Lower leg skin (tissue), 4 donors: ENCODE measurements at regions not wholly inside any gene's neighbourhood (a gene's known extent, or its start where the extent isn't known, plus 50 kb on each side); places are given as distances from the start of the nearest gene placed in this dataset.

Experiments
- DNase-seq, 2 donors: peaks; one replicate each; pipeline ENCODE4 v3.0.0-alpha.2; 2019; ENCODE audit warnings: low spot score in 2 of 2
- H3K4me3 ChIP-seq: fragments of 200-600 bp; sonication (generic); 2 replicates; pipeline ENCODE4 v1.5.1; 2017; ENCODE audit warnings: mild to moderate bottlenecking, low read depth; ENCODE audit not compliant: poor library complexity, severe bottlenecking
- CTCF ChIP-seq, 3 donors: fragments of 450-650 bp; IDR thresholded peaks; one replicate each; pipeline ENCODE4 v1.5.1; 2016; ENCODE audit warnings: antibody characterized with exemption in 3 of 3, mild to moderate bottlenecking in 3 of 3, moderate library complexity in 2 of 3
- POLR2A ChIP-seq, 2 donors: fragments of 450-650 bp; IDR thresholded peaks; one replicate each; pipeline ENCODE4 v1.6.1; 2016 to 2017; ENCODE audit warnings: antibody characterized with exemption in 2 of 2, mild to moderate bottlenecking in 1 of 2, moderate library complexity in 1 of 2
- WGBS, 2 donors: methylation state at CpG; one replicate each; pipeline ENCODE4 v1.1.5; 2018; 5-methylcytosine and 5-hydroxymethylcytosine counted together
- intact Hi-C: fragments of 100-400 bp; cut with DNase I; formaldehyde crosslinking; loops from one replicate; pipeline ENCODE4 v1.15.0; 2023; ENCODE audit warnings: low total_unique reads

GRCh38 chr1:90127288-90127953 lies 132.5 kb downstream of the ZNF326 start:
- no peak overlapping the region for H3K4me3 ChIP-seq
- no peak for TF ChIP-seq POLR2A (IDR thresholded peaks at IDR 0.05)
- no peak for TF ChIP-seq CTCF (IDR thresholded peaks at IDR 0.05)
- intact Hi-C loops = no loop called here
- 38 to 61% methylated on average over 1 of the region's 1 CpG for WGBS, 2 donors
- no peak for DNase-seq

- intact Hi-C loops = no loop called here
- no peak overlapping the region for H3K4me3 ChIP-seq
- no peak for TF ChIP-seq POLR2A (IDR thresholded peaks at IDR 0.05)
- no peak for TF ChIP-seq CTCF (IDR thresholded peaks at IDR 0.05)
- WGBS, 2 donors = 79 to 84% methylated on average over 5 of the region's 5 CpGs
- DNase-seq = no peak
Measured at GRCh38 chr1:90126834-90127233, 131.9 kb downstream of the ZNF326 start.

GRCh38 chr1:90122654-90123340 lies 127.9 kb downstream of the ZNF326 start:
- 53 to 56% methylated on average over 4 of the region's 4 CpGs for WGBS, 2 donors
- DNase-seq = no peak
- TF ChIP-seq CTCF (IDR thresholded peaks at IDR 0.05) = no peak
- no peak for TF ChIP-seq POLR2A (IDR thresholded peaks at IDR 0.05)
- H3K4me3 ChIP-seq = no peak overlapping the region
- intact Hi-C loops = no loop called here

GRCh38 chr1:90114521-90115141 lies 119.7 kb downstream of the ZNF326 start:
- DNase-seq = no peak

DNA sequence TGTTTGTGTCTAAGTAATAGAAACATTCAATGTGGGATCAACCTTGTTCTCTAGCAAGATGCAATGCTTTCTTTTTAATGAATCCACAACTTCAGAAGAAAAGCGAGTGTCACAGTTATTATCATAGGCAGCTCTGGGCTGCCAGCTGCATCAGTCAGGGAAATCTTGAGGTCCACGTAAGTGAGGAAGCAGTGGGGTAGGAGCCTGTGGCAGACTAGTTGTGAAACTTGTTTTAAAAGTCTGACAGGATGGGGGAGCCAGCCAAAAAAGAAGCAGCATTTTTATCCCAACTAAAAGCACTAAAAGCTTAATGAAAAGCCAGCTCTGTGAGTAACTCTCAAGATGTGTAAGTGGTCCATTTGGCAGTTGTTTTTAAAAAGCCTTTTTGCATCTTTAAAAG lies 113.1 kb downstream of the ZNF326 start:
- 32 to 42% methylated on average over 2 of the region's 2 CpGs for whole genome bisulfite sequencing, 2 donors
- intact Hi-C loops = no loop called here
- no peak for DNase-seq
- TF ChIP-seq CTCF (IDR thresholded peaks at IDR 0.05) (no peak), POLR2A (IDR thresholded peaks at IDR 0.05) (no peak)
- H3K4me3 ChIP-seq = no peak overlapping the region

More at GRCh38 chr1:90114521-90115141, 119.7 kb downstream of the ZNF326 start:
- TF ChIP-seq POLR2A (IDR thresholded peaks at IDR 0.05) (no peak), CTCF (IDR thresholded peaks at IDR 0.05) (no peak)
- H3K4me3 ChIP-seq = no peak overlapping the region
- WGBS, 2 donors = 18 to 23% methylated on average over 3 of the region's 3 CpGs
- intact Hi-C loops = loop anchor here (5.0 kb wide), 1 partner anchor 322 kb away; no protein-coding TSS in a partner anchor
